PC-9 (cell line): ENCODE measurements at regions not wholly inside any gene's neighbourhood (a gene's known extent, or its start where the extent isn't known, plus 50 kb on each side); places are given as distances from the start of the nearest gene placed in this dataset.

Source experiments
- CTCF ChIP-seq: fragments of 200-600 bp; sonication (generic); conservative IDR thresholded peaks from 2 replicates; pipeline ENCODE4 v1.6.1; 2017; ENCODE audit warnings: mixed run types, antibody characterized with exemption, mild to moderate bottlenecking, moderate library complexity
- EZH2 ChIP-seq: fragments of 200-600 bp; sonication (generic); IDR thresholded peaks from 2 replicates; pipeline ENCODE4 v1.8.0; 2017; ENCODE audit warnings: antibody characterized with exemption, low read depth

GRCh38 chr10:56867236-56867635, 506.2 kb upstream of the ZWINT start:
- TF ChIP-seq CTCF: no peak
- TF ChIP-seq EZH2: no peak
